Stimulated activated CD8-positive, alpha-beta memory T cell treated with anti-CD3 and anti-CD28 coated beads, Interleukin-15, amount 100 ng/mL, for 24 hours (primary cell): ENCODE measurements at regions not wholly inside any gene's neighbourhood (a gene's known extent, or its start where the extent isn't known, plus 50 kb on each side); places are given as distances from the start of the nearest gene placed in this dataset.

ENCODE experiments used
- DNase-seq: peaks from one replicate; pipeline ENCODE4 v3.0.0-alpha.2; 2020; ENCODE audit warnings: low read depth

- DNase-seq, result no peak
Observed at GRCh38 chr5:167943343-167943742, 348.1 kb upstream of the WWC1 start.

GRCh38 chr5:167944121-167944852, 347.2 kb upstream of the WWC1 start:
- DNase-seq, result no peak

GRCh38 chr5:167945542-167946384, 345.7 kb upstream of the WWC1 start:
- DNase-seq, result no peak

- DNase-seq, result no peak
Observed at GRCh38 chr5:167947306-167947705, 344.1 kb upstream of the WWC1 start.

GRCh38 chr5:167948251-167948650, 343.2 kb upstream of the WWC1 start:
- DNase-seq, result no peak

GRCh38 chr5:167949435-167949834, 342.0 kb upstream of the WWC1 start:
- no peak for DNase-seq

- no peak for DNase-seq
Observed at GRCh38 chr5:167950126-167950721, 341.2 kb upstream of the WWC1 start.

GRCh38 chr5:167951116-167951515, 340.3 kb upstream of the WWC1 start:
- no peak for DNase-seq

- no peak for DNase-seq
Observed at GRCh38 chr5:167952278-167952995, 339.0 kb upstream of the WWC1 start.

GRCh38 chr5:167953151-167953798, 338.2 kb upstream of the WWC1 start:
- no peak for DNase-seq

GRCh38 chr5:167961731-167962130, 329.7 kb upstream of the WWC1 start:
- DNase-seq, result no peak

- no peak for DNase-seq
Observed at GRCh38 chr5:167964529-167964928, 326.9 kb upstream of the WWC1 start.

GRCh38 chr5:167965710-167966109, 325.7 kb upstream of the WWC1 start:
- no peak for DNase-seq

GRCh38 chr5:167966979-167967378, 324.5 kb upstream of the WWC1 start:
- no peak for DNase-seq

- DNase-seq, result no peak
Observed at GRCh38 chr5:167967494-167968177, 323.8 kb upstream of the WWC1 start.

- no peak for DNase-seq
Observed at GRCh38 chr5:167968837-167969236, 322.6 kb upstream of the WWC1 start.

GRCh38 chr5:167969998-167970397, 321.4 kb upstream of the WWC1 start:
- no peak for DNase-seq

GRCh38 chr5:167971706-167972105, 319.7 kb upstream of the WWC1 start:
- DNase-seq, result no peak

- no peak for DNase-seq
Observed at GRCh38 chr5:167973126-167973525, 318.3 kb upstream of the WWC1 start.

- DNase-seq, result no peak
Observed at GRCh38 chr5:167984951-167985350, 306.5 kb upstream of the WWC1 start.

- no peak for DNase-seq
Observed at GRCh38 chr5:167985373-167985772, 306.1 kb upstream of the WWC1 start.
